HAP-1 (cell line): ENCODE measurements at regions not wholly inside any gene's neighbourhood (a gene's known extent, or its start where the extent isn't known, plus 50 kb on each side); places are given as distances from the start of the nearest gene placed in this dataset.

ENCODE experiments used
- DNase-seq, 2 experiments: peaks; one replicate each; pipeline ENCODE4 v3.0.0-alpha.2; 2016 to 2020; ENCODE audit warnings: low spot score in 2 of 2
- H3K27me3 ChIP-seq: fragments of 250-450 bp; sonication (Bioruptor Pico); 2 replicates; pipeline ENCODE4 v1.5.1; 2020; ENCODE audit warnings: low read depth, mild to moderate bottlenecking, moderate library complexity
- H3K36me3 ChIP-seq: fragments of 250-450 bp; sonication (Bioruptor Pico); replicated peaks from 2 replicates; pipeline ENCODE4 v1.5.1; 2020; ENCODE audit warnings: mild to moderate bottlenecking
- H3K4me1 ChIP-seq: fragments of 250-450 bp; sonication (Bioruptor Pico); 2 replicates; pipeline ENCODE4 v1.5.1; 2020; ENCODE audit warnings: mild to moderate bottlenecking
- H3K4me3 ChIP-seq: fragments of 250-450 bp; sonication (Bioruptor Pico); 2 replicates; pipeline ENCODE4 v1.5.1; 2020; ENCODE audit warnings: mild to moderate bottlenecking, moderate library complexity
- H3K9me3 ChIP-seq: fragments of 250-450 bp; sonication (Bioruptor Pico); 2 replicates; pipeline ENCODE4 v1.5.1; 2020; ENCODE audit warnings: mild to moderate bottlenecking, moderate library complexity
- in situ Hi-C: fragments of 300-500 bp; cut with MboI; formaldehyde crosslinking; loops from 3 replicates; pipeline ENCODE4 v1.14.3; 2020; ENCODE audit warnings: low sequenced_read_pairs, inconsistent platforms, mixed read lengths

- no peak for DNase-seq
- H3K9me3 ChIP-seq, result no peaks in the 10 kb centered on the region
- H3K4me3 ChIP-seq, result no peak overlapping the region
- in situ Hi-C loops, result no loop called here
- H3K27me3 ChIP-seq, result no peaks in the 10 kb centered on the region
- H3K4me1 ChIP-seq, result no peaks in the 10 kb centered on the region
- H3K36me3 ChIP-seq, result no peaks in the 10 kb centered on the region
Measured at GRCh38 chr4:4689694-4690440, 148.0 kb upstream of the STX18 start.

DNA sequence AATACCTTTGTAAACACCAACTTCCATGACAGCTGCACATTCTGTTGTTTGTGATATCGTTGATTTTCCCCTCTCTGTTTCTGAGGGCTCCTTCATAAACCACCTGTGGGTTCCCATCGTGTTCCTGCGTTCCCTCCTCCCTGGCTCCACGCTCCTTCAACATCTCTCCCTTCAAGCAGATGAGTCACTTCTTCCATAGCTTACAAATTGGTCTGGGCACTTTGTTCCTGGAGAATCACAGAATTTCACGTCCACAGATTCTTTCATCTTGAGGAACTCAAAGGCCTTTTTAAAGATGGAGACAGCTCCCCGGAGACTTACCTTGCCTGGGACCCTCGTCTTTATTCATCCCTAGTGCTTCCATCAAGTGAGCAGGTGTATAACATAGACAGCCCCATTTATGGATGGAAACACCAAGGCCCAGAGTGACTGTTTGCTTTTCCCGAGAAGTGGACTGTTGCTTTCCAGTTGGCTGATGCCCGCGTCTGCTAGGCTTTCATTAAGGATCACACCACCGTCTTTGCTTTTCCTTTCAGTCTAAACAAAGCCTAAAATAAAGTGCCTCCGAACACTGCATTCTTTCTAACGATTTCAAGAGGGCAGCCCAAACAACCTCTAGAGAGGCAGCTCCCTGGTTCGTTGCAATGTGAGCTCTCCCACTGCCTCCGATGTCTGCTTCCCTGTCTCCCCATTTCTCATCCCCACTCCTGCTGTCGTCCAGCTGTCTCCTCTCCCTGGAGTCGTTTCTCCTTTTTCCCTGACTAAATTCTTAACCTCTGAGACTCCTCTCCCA, 146.3 kb upstream of the STX18 start:
- in situ Hi-C loops, result no loop called here
- no peaks in the 10 kb centered on the region for H3K9me3 ChIP-seq
- no peaks in the 10 kb centered on the region for H3K36me3 ChIP-seq
- no peaks in the 10 kb centered on the region for H3K27me3 ChIP-seq
- H3K4me1 ChIP-seq, result no peaks in the 10 kb centered on the region
- H3K4me3 ChIP-seq, result no peak overlapping the region
- no peak for DNase-seq

DNA sequence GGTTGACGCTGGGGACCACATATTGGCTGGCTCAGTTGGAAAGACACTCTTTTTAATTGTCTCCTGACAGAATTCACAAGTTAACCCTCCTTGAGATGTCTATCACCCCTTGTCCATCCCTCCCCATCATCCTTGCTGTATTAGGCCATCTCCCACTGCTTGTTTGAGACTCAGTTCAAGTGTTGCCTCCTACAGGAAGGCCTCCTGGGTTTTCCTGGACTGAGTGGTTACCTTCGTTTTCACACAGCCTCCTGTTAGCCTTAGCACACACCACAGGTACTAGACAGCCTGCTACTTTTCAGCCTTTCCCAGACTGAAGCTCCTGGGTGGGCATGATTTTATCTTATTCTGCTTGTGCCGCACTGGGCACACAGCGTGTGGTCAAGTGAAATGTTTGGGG, 145.3 kb upstream of the STX18 start:
- in situ Hi-C loops, result no loop called here

GRCh38 chr4:4685810-4686795, 144.3 kb upstream of the STX18 start:
- Histone ChIP-seq H3K4me3 (no peak overlapping the region), H3K9me3 (no peaks in the 10 kb centered on the region), H3K4me1 (no peaks in the 10 kb centered on the region), H3K36me3 (no peaks in the 10 kb centered on the region), H3K27me3 (no peaks in the 10 kb centered on the region)
- DNase-seq, result peak in 1 of 2 experiments; percentile 25
- in situ Hi-C loops, result no loop called here

More for the DNA sequence above, 145.3 kb upstream of the STX18 start:
- no peaks in the 10 kb centered on the region for H3K36me3 ChIP-seq
- H3K4me3 ChIP-seq, result no peak overlapping the region
- no peaks in the 10 kb centered on the region for H3K9me3 ChIP-seq
- no peak for DNase-seq
- H3K4me1 ChIP-seq, result no peaks in the 10 kb centered on the region
- H3K27me3 ChIP-seq, result no peaks in the 10 kb centered on the region

GRCh38 chr4:4681653-4682052, 139.8 kb upstream of the STX18 start:
- DNase-seq, result no peak
- Histone ChIP-seq H3K4me1 (peaks cover 3% of the 10 kb centered on the region; the same call in 1 of the 2 replicates), H3K9me3 (no peaks in the 10 kb centered on the region), H3K27me3 (no peaks in the 10 kb centered on the region), H3K36me3 (no peaks in the 10 kb centered on the region), H3K4me3 (no peak overlapping the region)
- in situ Hi-C loops, result no loop called here

DNA sequence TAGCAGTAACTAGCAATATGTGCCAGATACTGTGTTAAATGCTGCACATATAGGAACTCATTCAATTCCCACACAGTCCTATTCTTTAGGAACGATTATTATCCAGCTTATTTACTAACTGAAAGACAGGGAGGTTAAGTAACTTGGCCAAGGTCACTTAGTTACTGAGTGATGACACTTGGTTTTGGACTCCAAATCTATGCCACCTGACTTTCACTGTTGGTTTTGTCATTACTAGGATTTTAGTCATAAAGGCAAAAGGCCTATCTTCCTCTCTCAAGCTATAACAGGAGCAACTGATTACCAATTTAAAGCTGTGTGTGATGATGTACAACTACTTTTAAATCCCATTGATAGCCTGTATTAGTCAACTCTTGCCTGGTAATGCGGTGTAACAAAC, 138.9 kb upstream of the STX18 start:
- Histone ChIP-seq H3K27me3 (no peaks in the 10 kb centered on the region), H3K4me3 (no peak overlapping the region), H3K36me3 (no peaks in the 10 kb centered on the region), H3K4me1 (peaks cover 6% of the 10 kb centered on the region), H3K9me3 (no peaks in the 10 kb centered on the region)
- DNase-seq, result no peak
- in situ Hi-C loops, result no loop called here

DNA sequence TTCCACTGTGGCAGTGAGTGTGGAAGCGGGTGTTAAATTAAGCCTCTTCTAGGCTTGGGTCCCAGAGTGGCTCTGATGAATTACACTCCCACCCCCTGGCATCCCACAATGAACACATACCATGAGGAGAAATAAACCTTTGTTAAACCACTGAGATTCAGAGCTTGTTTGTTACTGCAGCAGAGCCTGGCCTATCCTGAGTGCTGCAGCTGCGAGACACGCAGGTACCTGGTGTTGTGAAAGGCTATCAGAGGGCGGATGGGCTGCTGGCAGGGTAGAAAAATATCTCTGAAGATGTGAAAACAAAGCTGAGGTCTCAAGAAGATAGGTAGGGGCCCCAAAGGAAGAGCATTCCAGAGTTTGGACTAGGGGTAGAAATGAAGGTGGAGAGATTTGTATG, 138.4 kb upstream of the STX18 start:
- Histone ChIP-seq H3K4me1 (peaks cover 11% of the 10 kb centered on the region), H3K4me3 (no peak overlapping the region), H3K27me3 (no peaks in the 10 kb centered on the region), H3K9me3 (no peaks in the 10 kb centered on the region), H3K36me3 (no peaks in the 10 kb centered on the region)
- in situ Hi-C loops, result no loop called here
- DNase-seq, result no peak

GRCh38 chr4:4677556-4678522, 136.0 kb upstream of the STX18 start:
- no peaks in the 10 kb centered on the region for H3K36me3 ChIP-seq
- peaks cover 12% of the 10 kb centered on the region for H3K4me1 ChIP-seq
- peak; percentile 17 to 62 for DNase-seq
- in situ Hi-C loops, result no loop called here
- no peaks in the 10 kb centered on the region for H3K27me3 ChIP-seq
- H3K9me3 ChIP-seq, result no peaks in the 10 kb centered on the region
- H3K4me3 ChIP-seq, result no peak overlapping the region

DNA sequence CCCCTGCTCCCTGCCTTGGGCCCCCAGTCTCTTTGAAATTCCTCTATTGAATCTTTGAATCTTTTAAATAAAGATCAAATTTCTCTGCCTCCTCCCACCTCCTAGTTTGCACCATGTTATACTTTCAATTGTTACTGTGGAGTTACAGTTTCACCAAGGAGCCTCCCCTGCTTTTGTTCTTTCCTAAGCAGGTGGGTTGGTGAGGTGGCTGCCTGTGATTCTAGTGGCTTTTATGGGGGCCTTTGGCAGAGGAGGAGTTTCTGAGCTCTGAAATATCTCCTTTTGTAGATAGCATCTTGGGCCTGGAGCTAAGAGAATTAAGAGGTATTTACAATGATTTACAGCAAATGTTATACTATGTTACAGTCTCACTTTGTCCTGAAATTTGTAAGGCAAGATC, 133.8 kb upstream of the STX18 start:
- H3K4me3 ChIP-seq, result no peak overlapping the region
- no peak for DNase-seq
- H3K27me3 ChIP-seq, result no peaks in the 10 kb centered on the region
- H3K9me3 ChIP-seq, result no peaks in the 10 kb centered on the region
- in situ Hi-C loops, result no loop called here
- H3K36me3 ChIP-seq, result no peaks in the 10 kb centered on the region
- H3K4me1 ChIP-seq, result peaks cover 15% of the 10 kb centered on the region

DNA sequence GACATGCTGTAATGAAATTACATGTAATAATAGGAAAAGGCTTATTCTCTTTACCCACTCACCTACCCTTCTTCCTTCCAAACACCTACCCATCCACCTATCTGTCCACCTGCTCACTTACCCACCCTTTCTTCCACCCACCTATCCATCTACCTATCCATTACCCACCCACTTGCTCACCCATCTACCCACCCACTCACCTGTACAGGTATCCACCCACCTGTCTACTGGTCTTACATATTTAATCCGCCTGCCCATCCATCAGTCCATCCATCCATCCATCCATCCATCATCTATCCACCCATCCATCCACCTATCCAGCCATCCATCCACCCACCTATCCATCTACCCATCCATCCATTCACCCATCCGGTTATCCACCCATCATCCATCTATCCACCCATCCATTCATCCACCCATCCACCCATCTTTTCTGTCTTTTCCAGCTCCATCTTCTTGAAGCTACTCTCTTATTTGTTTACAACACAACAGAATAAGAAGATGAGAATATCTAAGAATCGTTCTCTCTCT, 133.3 kb upstream of the STX18 start:
- H3K27me3 ChIP-seq, result no peaks in the 10 kb centered on the region
- no peak overlapping the region for H3K4me3 ChIP-seq
- in situ Hi-C loops, result no loop called here
- H3K9me3 ChIP-seq, result no peaks in the 10 kb centered on the region
- DNase-seq, result no peak
- no peaks in the 10 kb centered on the region for H3K36me3 ChIP-seq
- H3K4me1 ChIP-seq, result peaks cover 15% of the 10 kb centered on the region

GRCh38 chr4:4673070-4673469, 131.2 kb upstream of the STX18 start:
- in situ Hi-C loops, result no loop called here
- Histone ChIP-seq H3K4me1 (peaks cover 18% of the 10 kb centered on the region), H3K27me3 (no peaks in the 10 kb centered on the region), H3K4me3 (no peak overlapping the region), H3K9me3 (no peaks in the 10 kb centered on the region), H3K36me3 (no peaks in the 10 kb centered on the region)
- peak; percentile 71 to 98 for DNase-seq

GRCh38 chr4:4672402-4672801, 130.6 kb upstream of the STX18 start:
- no peaks in the 10 kb centered on the region for H3K27me3 ChIP-seq
- in situ Hi-C loops, result no loop called here
- H3K4me3 ChIP-seq, result no peak overlapping the region
- H3K9me3 ChIP-seq, result no peaks in the 10 kb centered on the region
- H3K4me1 ChIP-seq, result peaks cover 23% of the 10 kb centered on the region
- DNase-seq, result peak in 1 of 2 experiments; percentile 11
- H3K36me3 ChIP-seq, result no peaks in the 10 kb centered on the region
